ENCODE measurements at regions not wholly inside any gene's neighbourhood (a gene's known extent, or its start where the extent isn't known, plus 50 kb on each side); places are given as distances from the start of the nearest gene placed in this dataset.
A peak's percentile ranks its signal among the peaks of the same experiment; 100 is the strongest.

- H3K9me3 ChIP-seq (ENCODE audit: control insufficient read depth, low read length) = no peaks in the 10 kb centered on the region
- H3K4me1 ChIP-seq (ENCODE audit: control insufficient read depth, insufficient read depth, low read length) = peaks cover 10% of the 10 kb centered on the region
- Mint-ChIP-seq H3K27me3 (ENCODE audit: insufficient read depth) (no peaks in the 10 kb centered on the region), H3K27ac (no peak overlapping the region), H3K4me3 (no peak overlapping the region), H3K36me3 (ENCODE audit: low read depth) (no peaks in the 10 kb centered on the region), H3K4me1 (peaks cover 23% of the 10 kb centered on the region), H3K9me3 (no peaks in the 10 kb centered on the region)
- H3K27me3 ChIP-seq (ENCODE audit: control insufficient read depth, insufficient read depth, low read length, poor library complexity, severe bottlenecking) = no peaks in the 10 kb centered on the region
- no peak for TF ChIP-seq CTCF (conservative IDR thresholded peaks at IDR 0.05)
- H3K27ac ChIP-seq (ENCODE audit: low read depth, low read length) = no peak overlapping the region
- peak; percentile 50 for DNase-seq
- H3K36me3 ChIP-seq (ENCODE audit: control insufficient read depth, insufficient read depth, low read length) = no peaks in the 10 kb centered on the region
- 84 to 86% methylated on average over 4 of the region's 4 CpGs for WGBS, 2 experiments (ENCODE audit: insufficient coverage in 1 of 2, insufficient read length in 1 of 2)
- H3K9ac ChIP-seq (ENCODE audit: extremely low read depth, low read length, poor library complexity, severe bottlenecking) = no peak overlapping the region
- H3K4me3 ChIP-seq (ENCODE audit: low read length) = no peak overlapping the region
Observed at GRCh38 chr11:15654451-15654850, 539.7 kb downstream of the INSC start.

GRCh38 chr11:15655552-15655951 lies 540.8 kb downstream of the INSC start:
- H3K27ac Mint-ChIP-seq = no peak overlapping the region
- no peak for TF ChIP-seq CTCF (conservative IDR thresholded peaks at IDR 0.05)
- no peaks in the 10 kb centered on the region for H3K27me3 Mint-ChIP-seq (ENCODE audit: insufficient read depth)
- Histone ChIP-seq H3K9me3 (ENCODE audit: control insufficient read depth, low read length) (no peaks in the 10 kb centered on the region), H3K4me1 (ENCODE audit: control insufficient read depth, insufficient read depth, low read length) (peaks cover 8% of the 10 kb centered on the region), H3K36me3 (ENCODE audit: control insufficient read depth, insufficient read depth, low read length) (no peaks in the 10 kb centered on the region), H3K27ac (ENCODE audit: low read depth, low read length) (no peak overlapping the region), H3K4me3 (ENCODE audit: low read length) (no peak overlapping the region), H3K9ac (ENCODE audit: extremely low read depth, low read length, poor library complexity, severe bottlenecking) (no peak overlapping the region), H3K27me3 (ENCODE audit: control insufficient read depth, insufficient read depth, low read length, poor library complexity, severe bottlenecking) (no peaks in the 10 kb centered on the region)
- H3K9me3 Mint-ChIP-seq = no peaks in the 10 kb centered on the region
- WGBS, 2 experiments (ENCODE audit: insufficient coverage in 1 of 2, insufficient read length in 1 of 2) = 95 to 97% methylated on average over 2 to 8 of the region's 8 CpGs
- H3K4me3 Mint-ChIP-seq = no peak overlapping the region
- no peaks in the 10 kb centered on the region for H3K36me3 Mint-ChIP-seq (ENCODE audit: low read depth)
- H3K4me1 Mint-ChIP-seq = peaks cover 21% of the 10 kb centered on the region
- DNase-seq = peak; percentile 5

GRCh38 chr11:15657264-15657663 lies 542.5 kb downstream of the INSC start:
- H3K9ac ChIP-seq (ENCODE audit: extremely low read depth, low read length, poor library complexity, severe bottlenecking) = no peak overlapping the region
- H3K27ac ChIP-seq (ENCODE audit: low read depth, low read length) = no peak overlapping the region
- no peaks in the 10 kb centered on the region for H3K36me3 ChIP-seq (ENCODE audit: control insufficient read depth, insufficient read depth, low read length)
- peak; percentile 5 for DNase-seq
- H3K4me3 Mint-ChIP-seq = no peak overlapping the region
- TF ChIP-seq CTCF (conservative IDR thresholded peaks at IDR 0.05) = no peak
- no peaks in the 10 kb centered on the region for H3K27me3 ChIP-seq (ENCODE audit: control insufficient read depth, insufficient read depth, low read length, poor library complexity, severe bottlenecking)
- H3K4me1 Mint-ChIP-seq = peaks cover 17% of the 10 kb centered on the region
- H3K4me3 ChIP-seq (ENCODE audit: low read length) = no peak overlapping the region
- no peaks in the 10 kb centered on the region for H3K9me3 Mint-ChIP-seq
- H3K36me3 Mint-ChIP-seq (ENCODE audit: low read depth) = no peaks in the 10 kb centered on the region
- 93 to 95% methylated on average over 2 to 5 of the region's 5 CpGs for WGBS, 2 experiments (ENCODE audit: insufficient coverage in 1 of 2, insufficient read length in 1 of 2)
- no peak overlapping the region for H3K27ac Mint-ChIP-seq
- peaks cover 3% of the 10 kb centered on the region for H3K4me1 ChIP-seq (ENCODE audit: control insufficient read depth, insufficient read depth, low read length)
- H3K9me3 ChIP-seq (ENCODE audit: control insufficient read depth, low read length) = no peaks in the 10 kb centered on the region
- H3K27me3 Mint-ChIP-seq (ENCODE audit: insufficient read depth) = no peaks in the 10 kb centered on the region

Data from endodermal cell (in vitro differentiated cells).